ENCODE measurements at regions not wholly inside any gene's neighbourhood (a gene's known extent, or its start where the extent isn't known, plus 50 kb on each side); places are given as distances from the start of the nearest gene placed in this dataset.

- no peak for DNase-seq (ENCODE audit: low read depth)
These were observed 61.3 kb upstream of the SPIN1 start for GRCh38 chr9:88326936-88327335.

GRCh38 chr9:88326015-88326414 is 62.2 kb upstream of the SPIN1 start:
- DNase-seq (ENCODE audit: low read depth): no peak

DNA sequence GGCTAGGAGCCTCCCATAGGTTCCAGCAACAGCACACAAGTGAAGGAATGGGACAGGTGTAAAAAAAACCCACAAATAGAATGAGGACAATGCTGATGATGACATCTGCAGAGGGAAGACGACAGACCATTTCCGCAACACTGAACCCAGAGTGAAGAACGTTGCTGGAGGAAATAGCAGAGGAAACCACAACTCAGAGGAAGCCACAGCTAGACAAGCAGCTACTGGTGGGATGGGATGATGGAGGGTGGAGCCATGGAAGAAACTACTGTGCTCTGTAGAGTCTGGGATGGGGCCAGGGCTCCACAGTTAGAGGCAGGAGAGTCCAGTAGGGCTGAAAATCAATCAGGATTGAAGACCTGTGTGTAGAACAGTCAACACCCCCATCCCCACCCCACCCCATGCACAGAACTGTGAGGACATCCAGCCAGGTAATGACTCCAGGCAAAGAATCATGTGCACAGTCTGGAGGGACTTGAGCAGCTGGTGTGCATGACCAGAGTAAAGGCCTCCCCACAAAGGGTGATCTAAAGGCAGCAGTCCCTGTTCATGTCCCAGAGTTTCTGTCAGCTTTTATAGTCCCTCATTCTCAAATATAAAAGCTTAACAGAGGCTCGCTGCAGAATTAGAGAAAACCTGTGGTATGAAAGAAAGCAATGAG is 65.2 kb upstream of the SPIN1 start:
- peak; percentile 56 for DNase-seq (ENCODE audit: low read depth)

DNA sequence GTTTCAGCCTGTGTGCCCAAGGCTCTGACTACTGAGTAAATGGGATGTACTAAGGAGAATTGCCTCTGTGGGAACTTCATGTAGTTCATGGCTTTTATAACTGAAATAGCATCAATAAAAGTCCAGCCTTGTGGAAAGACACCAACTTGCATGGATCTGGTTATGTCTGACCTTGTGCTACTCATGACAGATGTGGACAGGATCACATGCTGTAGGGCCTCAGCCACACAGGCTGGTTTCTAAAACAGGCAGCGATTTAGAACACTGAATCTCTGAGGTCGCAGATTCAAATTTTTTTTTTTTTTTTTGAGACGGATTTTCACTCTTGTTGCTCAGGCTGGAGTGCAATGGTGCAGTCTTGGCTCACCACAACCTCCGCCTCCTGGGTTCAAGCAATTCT is 66.5 kb upstream of the SPIN1 start:
- no peak for DNase-seq (ENCODE audit: low read depth)

GRCh38 chr9:88320748-88321415 is 67.4 kb upstream of the SPIN1 start:
- no peak for DNase-seq (ENCODE audit: low read depth)

DNA sequence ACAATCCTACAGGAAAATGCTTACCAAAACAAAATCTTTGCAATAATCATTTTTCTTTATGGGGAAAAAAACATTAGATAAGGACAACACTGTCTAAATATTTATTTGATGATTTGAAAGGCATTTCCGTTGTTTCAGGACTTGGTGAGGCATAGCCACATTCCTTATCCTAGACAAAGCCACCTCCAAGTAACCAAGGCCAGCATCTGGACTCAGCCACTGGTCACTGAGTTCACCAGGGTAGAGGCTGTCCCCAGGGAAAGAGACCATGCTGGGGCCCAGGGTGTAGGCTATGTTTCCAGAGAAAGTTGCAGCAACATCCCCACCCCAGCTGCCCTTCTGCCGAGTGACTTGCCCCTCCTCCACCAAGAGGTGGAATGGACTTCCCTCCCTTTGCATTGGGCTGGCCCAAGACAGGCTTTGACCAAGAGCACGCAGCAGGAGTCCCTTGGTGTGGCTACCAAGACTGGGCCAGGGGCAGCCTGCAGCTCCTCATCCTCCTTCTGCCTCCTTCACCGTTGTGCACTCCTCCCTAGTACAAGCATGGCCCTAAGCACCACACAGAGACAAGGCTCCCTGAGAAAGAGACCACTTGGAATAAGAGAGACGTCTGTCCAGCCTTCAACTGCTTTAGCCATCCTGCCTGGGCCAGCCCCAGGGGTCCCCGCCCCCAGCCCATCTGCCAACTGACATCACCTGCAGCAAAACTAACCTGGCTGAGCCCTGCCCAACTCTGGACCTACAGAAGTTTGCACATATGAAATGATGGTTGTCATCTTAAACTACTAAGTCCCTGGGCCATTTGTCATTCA is 68.1 kb upstream of the SPIN1 start:
- no peak for DNase-seq (ENCODE audit: low read depth)

GRCh38 chr9:88313364-88314220 is 74.7 kb upstream of the SPIN1 start:
- DNase-seq (ENCODE audit: low read depth): no peak

DNA sequence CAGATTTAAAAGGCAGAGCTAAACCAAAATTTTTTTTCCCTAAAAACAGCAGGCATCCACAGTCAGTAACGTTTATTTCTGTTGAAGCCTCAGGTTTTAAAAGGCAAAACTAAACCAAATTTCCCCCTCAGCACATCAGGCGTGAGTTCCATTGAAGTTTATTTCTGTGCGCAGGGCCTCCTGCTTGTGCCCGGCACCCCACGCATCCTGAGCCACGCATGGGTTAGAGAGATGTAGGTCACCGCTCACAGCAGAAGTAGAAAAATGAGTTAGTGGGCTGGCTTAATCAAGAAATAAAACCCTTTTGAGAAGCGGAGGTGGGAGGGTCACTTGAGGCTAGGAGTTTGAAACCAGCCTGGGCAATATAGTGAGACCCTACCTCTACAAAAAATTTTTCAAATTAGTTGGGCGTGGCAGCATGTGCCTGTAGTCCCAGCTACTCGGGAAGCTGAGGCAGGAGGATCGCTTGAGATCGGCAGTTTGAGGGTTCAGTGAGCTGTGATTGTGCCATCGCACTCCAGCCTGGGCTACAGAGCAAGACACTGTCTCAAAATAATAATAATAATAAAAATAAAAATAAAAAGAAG is 75.6 kb upstream of the SPIN1 start:
- DNase-seq (ENCODE audit: low read depth): no peak

GRCh38 chr9:88312045-88312444 is 76.2 kb upstream of the SPIN1 start:
- no peak for DNase-seq (ENCODE audit: low read depth)

GRCh38 chr9:88310310-88310980 is 77.8 kb upstream of the SPIN1 start:
- peak; percentile 15 for DNase-seq (ENCODE audit: low read depth)

DNA sequence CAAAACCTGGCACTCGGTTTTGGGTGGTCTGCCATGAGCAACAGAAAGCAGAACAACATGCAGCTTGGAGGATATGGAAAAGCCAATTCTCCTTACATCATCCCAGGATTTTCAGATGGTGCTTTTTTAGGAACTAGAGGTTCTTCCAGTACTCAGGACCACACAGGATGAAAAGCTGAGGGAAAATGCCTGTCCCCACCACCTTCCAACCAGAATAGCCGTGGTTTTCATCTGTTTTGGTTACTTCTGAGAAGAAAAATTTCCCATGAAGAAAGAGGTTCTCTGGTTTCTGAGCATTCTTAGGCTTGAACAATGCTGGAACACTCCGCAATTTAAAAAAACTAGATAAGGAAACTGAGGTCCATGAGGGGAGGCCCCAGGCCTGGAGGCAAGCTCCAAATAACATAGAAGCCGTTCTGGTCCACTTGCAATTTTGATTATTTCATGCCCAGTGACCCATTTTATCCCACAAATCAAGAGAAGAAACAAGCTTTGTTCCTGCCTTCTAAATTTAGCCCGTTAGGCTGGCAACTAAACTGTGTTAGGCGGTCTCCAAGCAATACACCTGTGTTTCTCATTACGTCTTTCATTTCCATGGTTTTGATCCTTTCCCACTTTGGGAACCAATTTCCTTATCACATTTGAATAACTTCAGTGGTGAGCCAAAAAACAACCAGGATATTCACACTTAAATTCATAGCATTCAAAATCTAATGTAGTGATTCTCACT is 79.2 kb upstream of the SPIN1 start:
- DNase-seq (ENCODE audit: low read depth): no peak

- DNase-seq (ENCODE audit: low read depth): no peak
These were observed 81.1 kb upstream of the SPIN1 start for GRCh38 chr9:88307136-88307535.

- DNase-seq (ENCODE audit: low read depth): peak; percentile 44
These were observed 84.4 kb upstream of the SPIN1 start for GRCh38 chr9:88303721-88304451.

- no peak for DNase-seq (ENCODE audit: low read depth)
These were observed 85.5 kb upstream of the SPIN1 start for GRCh38 chr9:88302579-88303324.

- DNase-seq (ENCODE audit: low read depth): no peak
These were observed 87.7 kb upstream of the SPIN1 start for GRCh38 chr9:88300556-88300955.

DNA sequence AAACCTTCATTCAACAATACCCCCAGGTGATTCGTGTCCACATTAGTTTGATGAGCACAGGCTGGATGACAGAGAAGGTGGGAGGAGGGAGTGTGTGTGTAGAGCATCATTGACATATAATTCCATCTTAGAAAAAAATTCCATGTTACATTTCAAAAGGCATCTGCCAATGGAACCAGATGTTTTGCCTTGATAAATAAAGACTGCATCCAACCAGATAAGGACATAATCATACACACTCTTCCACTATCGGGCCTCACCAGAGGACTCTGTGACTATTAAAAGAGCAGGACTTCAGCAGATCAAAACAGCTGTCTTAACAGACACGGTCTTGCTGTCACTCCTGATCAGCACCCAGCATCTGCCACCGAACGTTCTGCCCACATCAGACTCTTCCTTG is 96.4 kb upstream of the SPIN1 start:
- no peak for DNase-seq (ENCODE audit: low read depth)

GRCh38 chr9:88291056-88291455 is 97.2 kb upstream of the SPIN1 start:
- DNase-seq (ENCODE audit: low read depth): no peak

- no peak for DNase-seq (ENCODE audit: low read depth)
These were observed 98.7 kb upstream of the SPIN1 start for GRCh38 chr9:88289532-88289931.
